Calu3 (cell line): ENCODE measurements at regions not wholly inside any gene's neighbourhood (a gene's known extent, or its start where the extent isn't known, plus 50 kb on each side); places are given as distances from the start of the nearest gene placed in this dataset.

ENCODE experiments used
- BruUV-seq: library from RNA; stranded (reverse); fragments of 400-500 nt; replicated peaks from 2 replicates; lab custom pipeline; 2021; lab: Mats Ljungman, UMichigan
- CTCF ChIA-PET: fragments of 300-600 bp; sonication (Branson Sonifier 250); formaldehyde crosslinking; loops from one replicate; lab custom pipeline; 2022; ENCODE audit warnings: antibody characterized with exemption; lab: Charles Lee
- DNase-seq: peaks from one replicate; pipeline ENCODE4 v3.0.0; 2022
- H3K27ac Mint-ChIP-seq: one replicate; pipeline ENCODE4 v1.8.0; 2022; ENCODE audit warnings: mixed read lengths; ENCODE audit not compliant: unreplicated experiment
- H3K27me3 Mint-ChIP-seq: one replicate; pipeline ENCODE4 v1.8.0; 2022; ENCODE audit warnings: mixed read lengths; ENCODE audit not compliant: unreplicated experiment
- H3K36me3 Mint-ChIP-seq: one replicate; pipeline ENCODE4 v1.8.0; 2022; ENCODE audit warnings: mild to moderate bottlenecking, moderate library complexity, mixed read lengths; ENCODE audit not compliant: insufficient read depth, unreplicated experiment
- H3K4me1 Mint-ChIP-seq: one replicate; pipeline ENCODE4 v1.8.0; 2022; ENCODE audit warnings: mild to moderate bottlenecking, low read depth, mixed read lengths; ENCODE audit not compliant: unreplicated experiment
- H3K4me3 Mint-ChIP-seq: one replicate; pipeline ENCODE4 v1.8.0; 2022; ENCODE audit warnings: mild to moderate bottlenecking, low read depth, moderate library complexity, mixed read lengths; ENCODE audit not compliant: unreplicated experiment
- H3K9me3 Mint-ChIP-seq: one replicate; pipeline ENCODE4 v1.8.0; 2022; ENCODE audit warnings: low read depth, mixed read lengths; ENCODE audit not compliant: unreplicated experiment
- CTCF ChIP-seq: fragments of 200-600 bp; IDR thresholded peaks from one replicate; pipeline ENCODE4 v1.8.0; 2022; ENCODE audit warnings: antibody characterized with exemption; ENCODE audit not compliant: unreplicated experiment
- intact Hi-C: fragments of 100-400 bp; cut with micrococcal nuclease; formaldehyde crosslinking; loops from one replicate; pipeline ENCODE4 v1.10.0; 2022; ENCODE audit not compliant: unreplicated experiment

- no TSS peak for BruUV-seq
- H3K9me3 Mint-ChIP-seq, result no peaks in the 10 kb centered on the region
- H3K27ac Mint-ChIP-seq, result no peak overlapping the region
- H3K27me3 Mint-ChIP-seq, result no peaks in the 10 kb centered on the region
- no peaks in the 10 kb centered on the region for H3K4me1 Mint-ChIP-seq
- intact Hi-C loops, result no loop called here
- no peaks in the 10 kb centered on the region for H3K36me3 Mint-ChIP-seq
- no peak for TF ChIP-seq CTCF
- no peak overlapping the region for H3K4me3 Mint-ChIP-seq
- CTCF ChIA-PET, result no interaction called here
- DNase-seq, result no peak
Observed at GRCh38 chr12:13463189-13463588, 266.7 kb downstream of the EMP1 start.

- Mint-ChIP-seq H3K36me3 (no peaks in the 10 kb centered on the region), H3K4me1 (no peaks in the 10 kb centered on the region), H3K27me3 (no peaks in the 10 kb centered on the region), H3K4me3 (no peak overlapping the region), H3K27ac (no peak overlapping the region), H3K9me3 (no peaks in the 10 kb centered on the region)
- DNase-seq, result no peak
- BruUV-seq, result no TSS peak
- no peak for TF ChIP-seq CTCF
- intact Hi-C loops, result no loop called here
- CTCF ChIA-PET, result no interaction called here
Observed at GRCh38 chr12:13462450-13462849, 265.9 kb downstream of the EMP1 start.

- Mint-ChIP-seq H3K9me3 (no peaks in the 10 kb centered on the region), H3K4me3 (no peak overlapping the region), H3K4me1 (no peaks in the 10 kb centered on the region), H3K27me3 (no peaks in the 10 kb centered on the region), H3K27ac (no peak overlapping the region), H3K36me3 (no peaks in the 10 kb centered on the region)
- no TSS peak for BruUV-seq
- TF ChIP-seq CTCF, result no peak
- intact Hi-C loops, result loop anchor here (10.0 kb wide), 1 partner anchor 91 kb away; no protein-coding TSS in a partner anchor
- CTCF ChIA-PET, result no interaction called here
- no peak for DNase-seq
Observed at GRCh38 chr12:13455778-13456144, 259.2 kb downstream of the EMP1 start.

- H3K4me1 Mint-ChIP-seq, result no peaks in the 10 kb centered on the region
- no TSS peak for BruUV-seq
- H3K27ac Mint-ChIP-seq, result no peak overlapping the region
- no peak for DNase-seq
- no peaks in the 10 kb centered on the region for H3K27me3 Mint-ChIP-seq
- TF ChIP-seq CTCF, result no peak
- no peaks in the 10 kb centered on the region for H3K9me3 Mint-ChIP-seq
- intact Hi-C loops, result loop anchor here (10.0 kb wide), 1 partner anchor 90 kb away; no protein-coding TSS in a partner anchor
- CTCF ChIA-PET, result no interaction called here
- H3K4me3 Mint-ChIP-seq, result no peak overlapping the region
- H3K36me3 Mint-ChIP-seq, result no peaks in the 10 kb centered on the region
Observed at GRCh38 chr12:13454991-13455777, 258.7 kb downstream of the EMP1 start.
